OCI-LY7 (cell line): ENCODE measurements at regions not wholly inside any gene's neighbourhood (a gene's known extent, or its start where the extent isn't known, plus 50 kb on each side); places are given as distances from the start of the nearest gene placed in this dataset.

ENCODE experiments used
- BruUV-seq: library from RNA; stranded (reverse); fragments of 400-500 nt; replicated peaks from 2 replicates; lab custom pipeline; 2021; lab: Mats Ljungman, UMichigan
- CTCF ChIA-PET: fragments of 300-600 bp; sonication (Branson Sonifier 250); formaldehyde crosslinking; loops from one replicate; lab custom pipeline; 2022; ENCODE audit warnings: antibody characterized with exemption; ENCODE audit not compliant: unreplicated experiment; lab: Charles Lee
- POLR2A ChIA-PET: fragments of 300-600 bp; sonication (Branson Sonifier 250); formaldehyde crosslinking; loops from one replicate; lab custom pipeline; 2022; ENCODE audit warnings: antibody characterized with exemption; lab: Charles Lee
- DNase-seq: peaks from one replicate; pipeline ENCODE4 v3.0.0-alpha.2; 2015; ENCODE audit warnings: low spot score
- H2AFZ ChIP-seq: fragments of 200-600 bp; sonication (generic), shearing (Covaris generic); 2 replicates; pipeline ENCODE4 v1.6.1; 2014; ENCODE audit warnings: mild to moderate bottlenecking, antibody characterized with exemption, low read length, moderate library complexity
- H3K27ac ChIP-seq: fragments of 200-600 bp; sonication (generic); 2 replicates; pipeline ENCODE4 v1.5.1; 2014; ENCODE audit warnings: mixed run types, low read depth, mild to moderate bottlenecking, moderate library complexity, low read length, inconsistent platforms; ENCODE audit not compliant: poor library complexity, severe bottlenecking
- H3K36me3 ChIP-seq: fragments of 200-600 bp; sonication (generic); 2 replicates; pipeline ENCODE4 v1.6.1; 2014; ENCODE audit warnings: mild to moderate bottlenecking, antibody characterized with exemption, low read length, moderate library complexity, mixed read lengths; ENCODE audit not compliant: insufficient read depth
- H3K4me1 ChIP-seq: fragments of 200-600 bp; sonication (generic); 2 replicates; pipeline ENCODE4 v1.5.1; 2014; ENCODE audit warnings: mild to moderate bottlenecking, low read length; ENCODE audit not compliant: insufficient read depth, poor library complexity, severe bottlenecking
- H3K4me2 ChIP-seq: fragments of 200-600 bp; sonication (generic); 2 replicates; pipeline ENCODE4 v1.6.1; 2014; ENCODE audit warnings: mild to moderate bottlenecking, low read length
- H3K4me3 ChIP-seq: fragments of 200-600 bp; sonication (generic); 2 replicates; pipeline ENCODE4 v1.5.1; 2014; ENCODE audit warnings: mild to moderate bottlenecking, low read depth, low read length; ENCODE audit not compliant: poor library complexity, severe bottlenecking
- H3K79me2 ChIP-seq: fragments of 200-600 bp; sonication (generic); 2 replicates; pipeline ENCODE4 v1.6.1; 2016; ENCODE audit warnings: low read depth, mild to moderate bottlenecking, low read length, moderate library complexity, mixed read lengths; ENCODE audit not compliant: insufficient read depth
- H3K9me2 ChIP-seq: fragments of 200-600 bp; sonication (generic); 2 replicates; pipeline ENCODE4 v1.6.1; 2016; ENCODE audit warnings: mild to moderate bottlenecking, low read length, mixed read lengths; ENCODE audit not compliant: insufficient read depth
- H3K9me3 ChIP-seq: fragments of 200-600 bp; sonication (generic); 2 replicates; pipeline ENCODE4 v1.6.1; 2014; ENCODE audit warnings: mild to moderate bottlenecking, mixed run types, low read length, mixed read lengths
- H4K20me1 ChIP-seq: fragments of 200-600 bp; sonication (generic); 2 replicates; pipeline ENCODE4 v1.6.1; 2014; ENCODE audit warnings: mild to moderate bottlenecking, antibody characterized with exemption, low read length, moderate library complexity, mixed read lengths; ENCODE audit not compliant: insufficient read depth
- CTCF ChIP-seq: fragments of 200-600 bp; sonication (generic); conservative IDR thresholded peaks from 2 replicates; pipeline ENCODE4 v1.5.1; 2014; ENCODE audit warnings: mild to moderate bottlenecking, antibody characterized with exemption, low read length, moderate library complexity, mixed read lengths
- EZH2phosphoT487 ChIP-seq: fragments of 200-600 bp; sonication (generic); IDR thresholded peaks from 2 replicates; pipeline ENCODE4 v1.6.1; 2018; ENCODE audit warnings: low read depth, borderline replicate concordance, mild to moderate bottlenecking, mixed run types, antibody characterized with exemption, low read length, moderate library complexity, mixed read lengths
- intact Hi-C: fragments of 100-400 bp; cut with micrococcal nuclease; formaldehyde crosslinking; loops from one replicate; pipeline ENCODE4 v1.10.0; 2022; ENCODE audit not compliant: unreplicated experiment

GRCh38 chr9:82367929-82368328 lies 379.4 kb downstream of the SPATA31D1 start:
- ChIA-PET POLR2A (no interaction called here), CTCF (no interaction called here)
- H3K4me1 ChIP-seq: no peaks in the 10 kb centered on the region
- H4K20me1 ChIP-seq: no peaks in the 10 kb centered on the region
- no peak overlapping the region for H2AFZ ChIP-seq
- H3K4me3 ChIP-seq: no peak overlapping the region
- intact Hi-C loops: no loop called here
- H3K36me3 ChIP-seq: no peaks in the 10 kb centered on the region
- H3K27ac ChIP-seq: no peak overlapping the region
- no peaks in the 10 kb centered on the region; the same call in 1 of the 2 replicates for H3K79me2 ChIP-seq
- no peaks in the 10 kb centered on the region for H3K9me2 ChIP-seq
- H3K4me2 ChIP-seq: no peak overlapping the region
- TF ChIP-seq EZH2phosphoT487 (no peak), CTCF (no peak)
- H3K9me3 ChIP-seq: no peaks in the 10 kb centered on the region
- BruUV-seq: no TSS peak
- DNase-seq: no peak

DNA sequence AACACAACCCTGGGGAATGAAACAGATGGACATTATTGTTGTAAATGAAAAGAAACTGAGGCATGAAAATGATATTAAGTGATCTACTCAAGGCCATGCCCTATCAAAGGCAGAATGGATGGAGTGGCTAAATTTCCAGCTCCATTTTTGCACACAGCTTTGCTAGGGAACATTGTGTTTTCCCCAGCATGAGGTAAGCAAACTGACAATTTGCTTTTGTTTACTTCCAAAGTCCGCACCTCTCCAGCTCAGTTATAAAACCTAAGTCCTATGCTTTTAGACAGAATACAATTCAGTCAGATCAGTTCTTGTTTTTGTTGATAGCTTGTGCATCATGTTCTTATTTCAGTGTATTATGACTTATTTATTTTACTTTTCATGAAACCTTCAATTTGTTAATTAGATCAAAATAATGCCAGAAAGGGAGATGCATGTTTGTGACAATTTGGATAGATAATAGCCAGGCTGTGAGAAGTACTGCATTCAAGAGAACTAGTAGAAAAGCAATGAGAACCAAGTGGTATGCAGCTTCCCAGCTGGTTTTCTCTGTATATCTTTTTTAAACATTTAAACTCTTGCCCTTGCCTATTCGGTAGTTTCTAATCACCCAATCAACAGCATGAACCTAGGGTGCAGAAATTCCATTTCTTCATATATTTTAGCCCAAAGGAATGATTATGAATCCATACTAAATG lies 380.8 kb downstream of the SPATA31D1 start:
- no peak for DNase-seq
- intact Hi-C loops: no loop called here
- Histone ChIP-seq H3K9me3 (no peaks in the 10 kb centered on the region), H4K20me1 (no peaks in the 10 kb centered on the region), H2AFZ (no peak overlapping the region), H3K36me3 (no peaks in the 10 kb centered on the region), H3K27ac (no peak overlapping the region), H3K4me1 (no peaks in the 10 kb centered on the region), H3K9me2 (no peaks in the 10 kb centered on the region), H3K79me2 (no peaks in the 10 kb centered on the region; the same call in 1 of the 2 replicates), H3K4me2 (no peak overlapping the region), H3K4me3 (no peak overlapping the region)
- no TSS peak for BruUV-seq
- ChIA-PET POLR2A (interaction anchor here (0.9 kb wide), 1 partner anchor 8 kb away, joined by 3 read pairs; no protein-coding TSS in a partner anchor), CTCF (no interaction called here)
- no peak for TF ChIP-seq EZH2phosphoT487
- no peak for TF ChIP-seq CTCF

DNA sequence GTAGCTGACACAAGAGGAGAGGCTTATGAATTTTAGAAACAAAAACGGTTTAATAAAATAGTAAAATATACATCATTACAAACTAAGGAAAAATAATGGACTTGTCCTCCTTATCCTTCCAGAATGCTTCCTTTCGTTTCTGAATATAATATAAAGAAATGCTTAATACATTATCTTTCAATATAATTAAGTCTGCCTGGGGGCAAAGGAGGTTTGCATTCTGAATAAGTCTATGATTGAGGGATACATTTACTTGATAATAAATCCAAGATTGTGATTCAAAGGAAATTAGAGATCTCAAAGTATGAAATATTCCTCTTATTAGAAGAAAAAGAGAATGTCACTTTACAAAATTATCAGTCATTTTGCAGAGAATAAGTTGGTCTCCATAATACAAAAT lies 386.5 kb downstream of the SPATA31D1 start:
- Histone ChIP-seq H3K4me3 (no peak overlapping the region), H3K27ac (no peak overlapping the region), H3K79me2 (no peaks in the 10 kb centered on the region; the same call in 1 of the 2 replicates), H3K9me3 (no peaks in the 10 kb centered on the region), H3K4me1 (no peaks in the 10 kb centered on the region), H3K9me2 (0 out of 2 replicates have a peak, but pooled peaks cover 5% of the 10 kb centered on the region), H3K4me2 (no peak overlapping the region), H2AFZ (no peak overlapping the region), H4K20me1 (no peaks in the 10 kb centered on the region), H3K36me3 (no peaks in the 10 kb centered on the region)
- no TSS peak for BruUV-seq
- ChIA-PET CTCF (no interaction called here), POLR2A (no interaction called here)
- DNase-seq: no peak
- no peak for TF ChIP-seq EZH2phosphoT487
- no peak for TF ChIP-seq CTCF
- intact Hi-C loops: no loop called here
